GM04504 (cell line): ENCODE measurements at regions not wholly inside any gene's neighbourhood (a gene's known extent, or its start where the extent isn't known, plus 50 kb on each side); places are given as distances from the start of the nearest gene placed in this dataset.

Source experiments
- DNase-seq: peaks from one replicate; pipeline ENCODE4 v3.0.0-alpha.2; 2012; ENCODE audit warnings: low read depth

DNA sequence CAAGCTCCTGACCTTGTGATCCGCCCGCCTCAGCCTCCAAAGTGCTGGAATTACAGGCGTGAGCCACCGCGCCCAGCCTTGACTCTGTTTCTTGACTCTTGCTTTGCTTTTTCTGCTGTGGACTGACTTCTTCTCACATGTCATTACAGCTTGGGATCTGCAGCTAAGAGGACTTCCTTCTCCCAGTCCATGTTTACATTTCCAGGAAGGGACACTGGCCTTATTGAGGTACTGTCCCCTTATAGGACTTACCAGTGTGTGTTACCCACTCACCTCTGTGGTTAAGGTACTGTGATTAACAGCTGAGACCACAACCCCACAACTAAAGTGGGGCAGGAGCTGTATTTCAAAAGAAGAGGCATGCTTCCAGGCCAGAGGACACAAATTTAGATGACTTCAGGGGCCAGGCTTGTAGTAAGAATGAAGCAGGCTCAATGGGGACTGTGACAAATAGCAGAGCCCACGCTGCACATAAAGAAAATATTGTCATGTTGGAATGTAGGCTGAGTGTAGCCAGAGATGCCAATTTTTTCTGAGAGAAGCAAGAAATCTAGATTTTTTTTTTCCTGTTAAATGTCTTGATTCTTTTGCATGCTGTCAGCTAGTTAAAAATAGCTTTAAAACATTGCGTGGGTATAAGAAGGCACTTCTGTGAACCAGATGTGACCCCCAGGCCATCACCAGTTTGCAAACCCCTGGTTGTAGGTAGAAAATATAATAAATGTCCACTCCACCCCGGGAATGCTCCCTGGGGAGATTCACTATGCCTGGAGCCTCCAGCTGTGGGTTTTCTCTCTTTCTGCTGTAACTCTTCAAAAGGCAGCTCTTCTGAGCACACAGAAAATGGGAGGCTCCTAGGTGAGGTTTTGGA, 75.0 kb downstream of the PTPDC1 start:
- DNase-seq: peak; percentile 45

DNA sequence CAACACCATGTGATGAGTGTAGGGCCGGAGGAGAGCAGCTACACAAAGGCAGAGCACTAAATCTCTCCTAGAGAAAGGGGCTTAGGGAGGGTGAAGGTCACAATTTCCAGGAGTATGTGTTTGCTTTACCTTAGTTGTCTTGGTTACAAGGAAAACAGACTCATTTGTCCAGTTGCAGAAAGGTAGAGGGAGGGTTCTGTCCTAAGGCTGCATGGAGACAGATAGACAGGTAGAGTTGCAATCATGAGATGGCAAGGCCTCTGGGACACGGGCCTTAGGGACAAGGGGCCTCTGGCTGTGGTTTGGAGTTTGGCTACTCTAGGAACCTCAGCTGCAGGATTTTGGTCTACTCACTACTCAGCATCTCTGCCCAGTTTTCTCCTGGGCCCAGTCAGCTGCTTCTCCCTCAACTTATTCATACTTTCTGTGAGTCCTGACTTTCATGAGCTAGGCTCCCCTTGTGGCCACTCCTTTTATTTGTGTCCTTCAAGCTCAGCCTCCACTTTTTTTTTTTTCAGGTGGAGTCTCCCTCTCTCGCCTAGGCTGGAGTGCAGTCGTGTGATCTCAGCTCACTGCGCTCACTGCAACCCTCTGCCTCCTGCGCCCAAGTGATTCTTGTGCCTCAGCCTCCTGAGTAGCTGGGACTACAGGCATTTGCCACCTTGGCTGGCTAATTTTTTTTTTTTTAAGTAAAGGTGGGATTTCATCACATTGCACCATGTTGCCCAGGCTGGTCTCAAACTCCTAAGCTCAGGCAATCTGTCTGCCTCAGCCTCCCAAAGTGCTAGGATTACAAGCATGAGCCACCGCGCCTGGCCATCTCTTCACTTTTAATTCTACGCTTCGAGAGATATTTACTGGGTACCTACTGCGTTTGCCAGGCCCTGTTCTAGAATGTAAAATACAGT, 76.6 kb downstream of the PTPDC1 start:
- DNase-seq: no peak

DNA sequence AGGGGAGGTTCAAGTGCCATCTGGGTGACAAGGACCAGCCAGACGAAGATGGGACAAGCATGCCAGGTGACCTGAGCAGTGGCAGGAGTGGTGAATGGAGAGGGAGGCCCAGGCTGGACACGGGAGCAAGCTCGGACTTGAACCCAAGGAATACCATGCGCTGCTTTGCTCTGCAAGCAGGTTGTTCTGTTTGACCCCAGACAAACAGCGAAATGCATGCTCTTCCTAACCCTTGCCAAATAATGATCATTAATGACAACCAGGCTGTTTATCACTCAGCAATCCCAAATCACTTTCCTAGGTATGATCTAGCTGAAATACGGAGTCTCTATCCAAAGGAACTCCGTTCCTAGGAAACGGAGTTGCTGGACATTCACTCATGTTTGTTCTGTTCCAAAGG, 77.4 kb downstream of the PTPDC1 start:
- no peak for DNase-seq

DNA sequence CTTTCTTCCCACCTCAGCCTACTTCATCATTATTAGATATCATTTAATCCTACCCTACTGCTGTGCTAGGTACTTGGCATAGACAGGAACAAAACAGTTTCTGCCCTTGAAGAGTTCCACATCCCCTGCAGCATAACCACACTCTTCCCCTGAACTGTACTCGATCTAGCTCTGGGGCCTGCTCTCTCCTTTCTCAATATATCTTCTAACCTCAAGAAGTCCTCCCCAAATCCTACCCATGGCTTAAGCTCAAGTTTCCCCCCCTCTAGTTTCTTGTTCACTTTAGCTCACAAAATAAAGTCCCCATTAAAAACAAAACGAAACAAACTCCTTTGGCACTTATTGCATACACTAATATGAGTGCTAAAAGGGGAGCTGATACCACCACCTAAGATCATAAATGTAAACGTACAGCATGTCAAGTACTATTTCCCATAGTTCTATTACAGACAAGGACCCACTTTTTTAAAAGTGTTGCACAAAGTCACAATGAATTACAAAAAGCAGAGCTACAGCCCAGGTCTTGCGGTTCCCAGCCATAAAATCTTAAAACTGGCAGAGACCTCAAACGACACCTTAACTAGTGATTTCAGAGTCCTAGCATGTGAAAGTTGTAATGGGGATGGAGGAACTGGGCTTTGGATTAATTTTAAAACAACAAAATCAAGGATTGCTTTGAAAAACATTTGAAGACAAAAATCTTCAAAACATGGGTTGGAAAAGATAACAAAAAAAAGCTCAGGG, 80.7 kb downstream of the PTPDC1 start:
- no peak for DNase-seq

DNA sequence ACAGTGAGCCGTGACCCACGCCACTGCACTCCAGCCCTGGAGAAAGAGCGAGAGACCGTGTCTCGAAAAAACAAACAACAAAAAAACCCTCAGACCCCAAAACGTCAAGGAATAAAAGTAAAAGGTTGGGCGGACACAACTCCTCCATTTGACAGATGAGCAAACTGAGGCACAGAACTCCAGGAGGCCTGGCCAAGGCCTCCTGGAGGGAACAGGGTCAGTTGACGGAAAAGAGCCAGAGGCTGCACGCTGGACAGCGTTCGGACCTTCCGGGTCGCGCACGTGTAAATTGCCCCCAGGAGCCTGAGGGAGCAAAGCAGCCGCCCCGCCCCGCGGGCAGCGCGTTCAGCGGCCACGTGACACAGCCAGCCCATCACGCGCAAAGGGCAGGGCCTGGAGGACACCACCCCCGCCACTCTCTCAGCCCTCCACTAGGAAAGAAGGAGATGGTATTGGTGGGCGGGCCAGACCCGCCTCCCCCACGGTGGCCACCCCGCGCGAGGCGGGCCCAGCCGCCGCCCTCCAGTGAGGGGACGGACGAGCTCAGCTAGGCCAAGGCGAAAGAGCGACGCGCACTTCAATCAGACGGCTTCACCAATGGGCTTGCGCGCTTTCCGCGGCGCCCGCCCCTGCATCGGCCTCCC, 81.5 kb downstream of the PTPDC1 start:
- DNase-seq: peak; percentile 98

DNA sequence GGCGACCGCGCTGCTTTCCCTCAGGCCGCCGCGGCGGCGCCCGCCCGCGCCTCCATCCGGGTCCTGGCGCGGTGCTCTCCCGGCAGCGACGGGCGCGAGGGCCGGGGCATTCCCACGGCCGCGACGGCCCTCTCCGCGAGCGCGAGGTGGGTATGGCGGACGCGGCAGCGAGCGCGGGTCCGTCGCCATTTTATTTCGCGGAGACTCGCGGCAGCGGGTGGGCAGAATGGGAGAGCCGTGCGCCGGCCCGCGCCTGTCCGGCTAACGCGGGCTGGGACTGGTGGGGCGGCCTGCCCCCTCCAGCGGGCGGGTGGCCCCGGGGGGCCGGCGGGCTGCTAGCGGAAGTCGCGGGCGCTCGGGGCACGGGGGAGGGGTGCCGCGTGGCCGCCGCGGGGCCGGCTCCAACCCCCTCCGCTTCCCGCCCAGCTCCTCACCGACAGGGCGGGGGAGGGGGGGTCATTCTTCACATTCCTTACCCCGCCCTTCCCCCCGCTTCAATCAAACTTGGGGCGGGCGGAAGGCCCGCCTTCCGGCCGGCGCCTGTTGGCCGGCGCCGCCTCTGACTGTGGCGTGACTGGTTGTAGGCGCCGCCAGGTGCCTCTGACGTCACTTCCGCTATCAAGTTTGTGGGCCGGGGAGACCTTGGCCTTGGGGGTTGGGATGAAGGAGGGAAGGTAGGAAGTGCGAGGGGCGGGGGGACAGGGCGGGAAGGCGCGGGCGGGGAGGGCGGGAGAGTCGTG, 82.1 kb downstream of the PTPDC1 start:
- DNase-seq: peak; percentile 97

DNA sequence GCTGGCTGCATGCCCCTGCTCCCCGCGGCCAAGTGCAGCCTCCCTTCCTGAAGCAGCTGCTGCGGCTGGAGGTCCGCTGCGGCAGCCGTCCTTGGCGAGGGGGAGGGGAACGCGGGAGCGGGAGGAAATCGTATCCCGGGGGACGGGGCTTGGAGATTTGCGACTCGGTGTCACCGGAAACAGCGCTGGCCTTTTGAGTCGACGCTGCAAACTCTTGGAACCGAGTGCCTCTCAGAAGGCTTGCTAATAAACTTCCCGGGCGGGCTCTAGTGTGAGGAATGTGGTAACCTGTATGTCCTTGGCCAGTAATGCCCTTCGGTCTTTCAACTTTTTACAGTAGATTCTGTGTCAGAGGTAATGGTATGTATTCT, 82.7 kb downstream of the PTPDC1 start:
- no peak for DNase-seq

DNA sequence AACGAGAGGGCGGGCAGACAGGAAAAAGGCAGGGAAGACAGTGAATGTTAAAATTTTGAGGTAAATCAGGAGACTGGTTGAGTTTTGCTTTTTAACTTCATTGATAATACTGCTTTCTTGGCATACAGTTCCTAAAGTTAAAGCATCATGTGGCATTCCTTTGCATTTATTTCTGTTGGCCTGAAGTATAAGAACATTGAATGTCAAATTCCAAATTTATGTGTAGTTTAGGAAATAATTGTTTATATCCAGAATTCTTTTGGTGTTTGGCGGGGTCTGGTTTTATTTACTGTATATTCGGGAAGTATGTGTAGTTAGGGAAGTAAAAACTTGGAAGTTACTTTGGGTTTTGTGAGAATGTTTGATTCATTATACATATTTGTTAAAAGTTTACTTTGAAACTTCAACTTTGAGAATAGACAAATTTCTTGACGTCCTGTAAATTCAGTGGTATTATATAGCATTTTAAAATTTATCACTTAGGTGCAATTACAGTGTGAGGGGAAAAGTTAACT, 83.2 kb downstream of the PTPDC1 start:
- no peak for DNase-seq

DNA sequence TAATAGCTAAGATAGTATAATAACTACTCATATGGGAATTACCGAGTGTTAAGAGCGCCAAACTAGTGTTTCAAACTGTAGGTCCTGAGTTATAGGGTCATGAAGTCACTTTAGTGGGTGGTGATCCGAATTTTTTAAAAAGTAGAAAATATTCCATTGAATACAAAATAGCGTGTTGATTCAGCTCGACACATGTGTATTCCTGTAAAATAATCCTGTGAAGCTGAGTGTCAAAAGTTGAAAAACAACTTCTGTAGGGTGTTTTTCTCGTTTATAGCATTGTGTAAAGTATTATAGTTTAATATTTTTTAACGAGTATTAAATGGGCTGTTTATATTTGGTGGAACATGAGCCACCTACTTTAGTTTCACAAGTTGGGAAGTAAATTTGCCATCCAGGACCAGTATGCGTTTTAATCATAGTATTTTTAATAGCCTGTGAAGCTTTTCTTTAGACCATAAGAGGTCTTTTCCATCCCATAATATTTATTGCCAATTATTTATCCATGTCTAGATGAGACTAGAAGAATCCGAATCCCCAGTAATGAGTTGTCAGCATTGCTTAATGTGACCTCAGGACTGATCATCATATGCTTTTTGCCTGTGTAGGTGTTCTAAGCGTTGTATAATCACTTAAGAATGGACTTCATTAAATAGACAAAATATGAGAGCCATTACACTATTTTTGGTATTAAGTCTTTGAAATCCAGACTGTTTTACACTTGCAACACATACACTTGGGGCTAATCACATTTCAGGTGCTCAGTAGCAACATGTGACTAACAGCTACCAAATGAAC, 84.1 kb downstream of the PTPDC1 start:
- DNase-seq: no peak

DNA sequence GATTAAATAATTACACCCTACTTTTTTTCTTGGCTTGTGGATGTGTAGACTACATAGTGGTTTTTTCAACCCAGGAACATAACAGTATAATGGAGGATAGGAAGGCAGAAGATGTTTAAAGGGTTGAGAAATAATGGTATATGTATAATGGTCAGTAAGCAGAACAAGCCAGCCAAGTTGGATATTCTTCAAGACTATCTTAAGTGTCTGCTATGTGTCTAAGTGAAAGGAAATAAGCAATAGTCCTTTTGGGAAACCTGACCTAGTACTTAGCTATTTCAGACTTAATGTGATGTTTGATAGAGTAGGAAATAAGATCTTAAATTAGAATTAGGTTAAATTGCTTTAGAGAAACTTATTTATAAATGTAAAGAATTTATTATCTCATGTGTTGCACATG, 85.7 kb downstream of the PTPDC1 start:
- DNase-seq: no peak

DNA sequence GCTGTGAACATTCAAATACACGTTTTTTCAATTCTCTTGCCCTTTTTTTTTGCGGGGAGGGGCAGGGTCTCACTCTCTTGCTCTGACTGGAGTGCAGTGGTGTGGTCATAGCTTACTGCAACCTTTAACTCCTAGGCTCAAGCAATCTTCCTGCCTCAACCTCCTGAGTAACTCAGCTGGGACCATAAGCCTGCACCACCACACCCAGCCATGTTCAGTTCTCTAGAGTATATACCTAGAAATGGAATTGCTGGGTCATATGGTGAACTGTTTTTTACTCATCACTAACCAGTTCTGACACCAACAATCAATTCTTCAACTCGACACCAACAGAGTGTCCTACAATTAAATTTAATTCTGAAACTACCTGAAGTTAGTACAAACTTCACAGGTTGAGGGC, 85.5 kb upstream of the ZNF169 start:
- DNase-seq: no peak

DNA sequence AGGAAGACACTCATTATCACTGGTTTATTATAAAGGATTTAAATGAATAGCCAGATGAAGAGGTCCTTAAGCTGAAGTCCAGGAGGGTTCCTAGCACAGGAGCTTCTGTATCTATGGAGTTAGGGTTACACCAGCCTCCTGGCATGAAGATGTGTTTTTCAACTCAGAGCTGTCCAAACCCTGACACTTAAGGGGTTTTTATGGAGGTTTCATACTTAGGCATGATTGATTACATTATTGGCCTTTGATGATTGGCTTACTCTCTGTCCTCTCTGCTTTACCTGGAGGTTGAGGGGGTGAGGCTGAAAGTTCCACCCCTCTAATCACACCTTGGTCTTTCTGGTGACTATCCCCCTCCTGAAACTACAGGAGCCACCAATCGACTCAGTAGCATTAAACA, 84.9 kb upstream of the ZNF169 start:
- DNase-seq: no peak

DNA sequence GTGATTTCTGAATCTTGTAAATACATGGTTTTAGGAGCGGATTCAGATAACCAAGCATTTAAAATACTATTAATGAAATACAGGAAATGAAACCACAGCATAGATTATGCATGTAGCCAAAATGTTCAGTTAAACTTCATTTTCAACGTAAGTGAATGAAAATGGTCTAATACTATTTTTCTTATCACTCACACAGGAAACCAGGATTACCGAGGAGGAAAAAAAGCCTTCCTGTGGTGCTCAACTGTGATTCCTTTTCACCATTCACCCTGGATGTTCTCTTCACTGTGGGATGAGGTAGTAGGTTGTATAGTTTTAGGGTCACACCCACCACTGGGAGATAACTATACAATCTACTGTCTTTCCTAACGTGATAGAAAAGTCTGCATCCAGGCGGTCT, 83.4 kb upstream of the ZNF169 start:
- DNase-seq: no peak

DNA sequence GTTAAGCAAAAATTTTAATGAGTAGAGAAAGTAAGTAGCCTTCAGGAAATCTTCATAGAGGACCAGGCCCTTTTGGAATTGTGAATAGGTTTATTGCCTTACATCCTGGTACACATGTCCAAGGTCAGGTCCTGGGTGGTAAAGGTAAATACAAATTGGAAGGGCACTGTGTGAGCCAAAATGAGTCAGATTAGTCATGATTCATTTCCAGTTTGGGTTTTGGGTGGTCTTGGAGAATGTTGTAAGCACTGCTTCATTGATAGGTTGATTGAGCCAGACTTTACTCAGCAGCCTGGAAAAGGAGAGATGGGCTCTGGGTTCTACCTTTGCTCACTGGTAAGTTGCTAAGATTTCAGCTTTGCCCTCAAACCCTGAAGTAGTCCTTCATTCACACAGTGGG, 82.5 kb upstream of the ZNF169 start:
- DNase-seq: no peak

DNA sequence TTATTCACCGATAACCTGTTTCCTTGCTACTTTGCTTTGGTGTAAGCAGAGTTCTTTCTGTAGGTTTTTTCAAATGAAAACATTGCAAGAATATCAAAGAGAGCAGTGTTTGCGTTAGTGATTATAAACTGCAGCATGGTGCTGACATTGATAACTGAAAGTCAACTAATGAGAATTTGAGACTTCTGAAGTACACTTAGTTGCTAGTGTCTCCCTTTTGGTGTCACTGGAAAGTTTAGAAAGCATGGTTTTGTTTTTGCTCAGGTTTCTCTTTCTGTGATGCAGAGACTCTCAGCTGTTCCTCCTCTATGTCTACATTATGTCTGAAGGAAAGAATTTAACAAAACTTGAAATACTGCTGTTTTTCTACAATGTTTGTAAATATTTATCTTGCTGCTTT, 80.2 kb upstream of the ZNF169 start:
- DNase-seq: no peak

DNA sequence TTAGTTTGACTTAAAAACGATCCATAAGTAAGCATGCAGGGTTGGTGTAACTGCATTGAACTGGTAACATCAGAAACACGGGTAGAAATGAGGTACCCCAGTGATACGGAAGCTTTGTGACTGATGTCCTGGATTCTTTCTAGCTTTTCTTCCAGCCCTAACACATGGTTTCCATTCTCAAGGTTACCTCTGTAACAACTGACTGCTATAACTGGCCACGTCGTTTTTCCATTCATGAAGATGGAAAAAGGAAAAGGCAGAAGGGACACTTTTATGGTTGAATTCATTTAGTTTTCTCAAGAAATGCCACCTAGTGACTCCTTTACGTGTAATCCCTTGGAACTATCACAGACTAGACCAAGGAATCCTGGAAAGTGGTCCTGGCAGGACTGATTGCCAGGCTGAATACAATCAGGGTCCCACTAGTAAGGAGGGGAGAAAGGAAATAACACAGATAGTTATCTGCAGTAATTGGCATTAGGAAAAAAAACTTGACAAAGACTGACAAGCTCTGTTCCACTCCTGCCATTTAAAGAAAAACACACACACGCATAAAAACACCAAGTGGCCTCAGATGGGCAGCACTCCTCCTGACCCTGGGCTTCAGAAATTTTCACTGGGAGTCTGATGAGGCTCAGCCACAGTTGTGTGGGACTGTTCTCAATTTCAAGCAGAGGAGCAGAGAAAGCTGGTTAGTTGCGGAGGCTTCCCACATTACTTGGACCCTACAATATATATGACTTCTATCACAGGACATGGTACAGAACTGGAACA, 77.5 kb upstream of the ZNF169 start:
- DNase-seq: no peak

DNA sequence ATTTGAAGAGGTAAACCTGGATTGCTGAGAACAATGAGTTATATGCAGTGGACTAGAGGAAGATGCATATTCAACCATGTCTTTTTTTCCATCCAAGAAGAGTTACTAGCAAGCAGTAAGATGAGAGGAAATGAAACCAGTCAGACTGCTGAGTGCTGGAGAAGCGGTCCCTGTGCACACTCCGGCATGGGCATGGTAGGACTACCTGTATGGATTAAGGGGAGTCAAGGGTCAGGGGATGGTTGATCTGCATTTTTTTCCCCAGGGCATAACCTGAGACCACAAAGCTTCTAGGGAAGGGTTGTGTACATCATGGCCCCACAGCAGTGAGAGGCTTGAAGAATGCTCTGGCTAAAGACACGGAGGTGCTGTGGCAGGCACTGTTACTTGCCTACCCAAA, 76.6 kb upstream of the ZNF169 start:
- DNase-seq: no peak

DNA sequence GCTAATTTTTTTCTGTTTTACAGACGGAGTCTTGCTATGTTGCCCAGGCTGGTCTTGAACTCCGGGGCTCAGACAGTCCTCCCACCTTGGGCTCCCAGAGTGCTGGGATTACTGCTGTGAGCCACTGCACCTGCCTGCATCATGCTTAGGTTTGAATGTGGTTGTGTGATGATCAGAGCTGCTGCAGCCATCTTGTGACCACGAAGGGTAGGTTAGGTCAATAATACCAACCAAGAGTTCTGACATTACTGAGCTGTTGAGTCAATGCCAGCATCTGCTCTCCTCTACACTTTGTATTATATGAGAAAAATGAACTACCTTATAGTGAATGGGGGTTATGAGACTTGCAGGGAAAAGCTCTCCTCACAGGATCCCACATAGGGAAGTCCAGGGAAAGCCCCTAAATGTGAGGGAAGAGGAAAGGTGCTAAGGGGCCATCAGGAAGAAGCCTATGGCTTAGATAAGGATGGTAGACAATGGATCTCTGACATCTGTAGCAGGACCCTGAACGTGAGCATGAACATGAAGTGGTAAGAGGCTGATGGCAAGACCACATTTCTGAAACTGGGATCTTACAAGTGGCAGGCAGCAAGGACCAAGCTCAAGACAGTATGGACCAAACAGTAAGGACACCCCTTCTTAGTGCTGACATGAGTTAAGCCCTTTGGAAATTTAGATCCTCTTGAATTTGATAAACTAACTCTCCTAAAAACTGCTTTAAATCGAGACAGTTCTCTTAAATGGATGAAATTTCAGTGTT, 75.7 kb upstream of the ZNF169 start:
- no peak for DNase-seq

DNA sequence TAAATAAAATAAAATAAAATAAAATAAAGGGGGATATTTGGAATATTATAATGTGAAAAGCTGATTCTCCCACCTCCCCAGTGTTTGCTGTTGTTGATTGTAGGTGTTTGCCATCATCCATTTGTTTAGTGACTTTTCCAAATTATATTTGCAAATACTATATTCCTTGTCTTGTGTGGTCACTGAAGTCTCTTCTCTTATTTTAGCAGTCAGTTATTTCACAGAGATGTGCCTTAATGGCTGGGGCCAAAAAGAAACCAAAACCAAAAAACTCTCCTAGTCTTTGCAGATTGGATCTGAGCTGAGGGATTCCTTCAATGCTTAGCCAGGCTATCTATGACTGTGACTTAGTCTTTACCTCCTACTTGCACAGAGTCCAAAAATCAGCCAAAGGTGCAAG, 70.9 kb upstream of the ZNF169 start:
- no peak for DNase-seq
